Stimulated activated naive CD4-positive, alpha-beta T cell (primary cell): ENCODE measurements at regions not wholly inside any gene's neighbourhood (a gene's known extent, or its start where the extent isn't known, plus 50 kb on each side); places are given as distances from the start of the nearest gene placed in this dataset.
A peak's percentile ranks its signal among the peaks of the same experiment; 100 is the strongest.

ENCODE experiments used
- DNase-seq, 6 experiments: peaks; one replicate each; lab custom pipeline; 2025; lab: John Stamatoyannopoulos, UW

GRCh38 chr10:88082806-88083596 lies 219.6 kb downstream of the PTEN start:
- no peak for DNase-seq

GRCh38 chr10:88083597-88083989 lies 220.2 kb downstream of the PTEN start:
- no peak for DNase-seq

GRCh38 chr10:88086187-88086960 lies 222.9 kb downstream of the PTEN start:
- DNase-seq, result no peak

- no peak for DNase-seq
Observed at GRCh38 chr10:88088441-88089340, 225.3 kb downstream of the PTEN start.

- DNase-seq, result no peak
Observed at GRCh38 chr10:88089498-88089897, 226.1 kb downstream of the PTEN start.

- no peak for DNase-seq
Observed at GRCh38 chr10:88090568-88091214, 227.3 kb downstream of the PTEN start.

GRCh38 chr10:88091490-88092061 lies 228.2 kb downstream of the PTEN start:
- DNase-seq, result peak; percentile 8 to 79 (median 57)

GRCh38 chr10:88092265-88092664 lies 228.8 kb downstream of the PTEN start:
- no peak for DNase-seq

- peak in 4 of 6 experiments; percentile 3 to 20 (median 10) for DNase-seq
Observed at GRCh38 chr10:88092973-88093372, 229.5 kb downstream of the PTEN start.

GRCh38 chr10:88094795-88095194 lies 231.4 kb downstream of the PTEN start:
- no peak for DNase-seq

- DNase-seq, result no peak
Observed at GRCh38 chr10:88095223-88095721, 231.8 kb downstream of the PTEN start.

GRCh38 chr10:88095778-88096431 lies 232.5 kb downstream of the PTEN start:
- no peak for DNase-seq

GRCh38 chr10:88097092-88097516 lies 233.7 kb downstream of the PTEN start:
- no peak for DNase-seq

GRCh38 chr10:88097536-88097935 lies 234.1 kb downstream of the PTEN start:
- no peak for DNase-seq

GRCh38 chr10:88100281-88100680 lies 236.9 kb downstream of the PTEN start:
- DNase-seq, result no peak

GRCh38 chr10:88101666-88102065 lies 238.2 kb downstream of the PTEN start:
- no peak for DNase-seq

- no peak for DNase-seq
Observed at GRCh38 chr10:88103576-88103975, 240.2 kb downstream of the PTEN start.

- no peak for DNase-seq
Observed at GRCh38 chr10:88104223-88104622, 240.8 kb downstream of the PTEN start.

GRCh38 chr10:88106366-88106765 lies 242.9 kb downstream of the PTEN start:
- DNase-seq, result no peak

- DNase-seq, result no peak
Observed at GRCh38 chr10:88107296-88108097, 244.1 kb downstream of the PTEN start.
